Neuronal stem cell (in vitro differentiated cells): ENCODE measurements at regions not wholly inside any gene's neighbourhood (a gene's known extent, or its start where the extent isn't known, plus 50 kb on each side); places are given as distances from the start of the nearest gene placed in this dataset.

Source experiments
- DNase-seq: peaks from one replicate; pipeline ENCODE4 v3.0.0-alpha.2; 2013; ENCODE audit warnings: low spot score
- H2AFZ ChIP-seq: one replicate; pipeline ENCODE4 v1.6.1; 2013; ENCODE audit warnings: mild to moderate bottlenecking, low read length, inconsistent platforms
- H2AK5ac ChIP-seq: 2 replicates; pipeline ENCODE4 v1.6.1; 2013; ENCODE audit warnings: low read depth, mild to moderate bottlenecking, inconsistent platforms, low read length, moderate library complexity, mixed read lengths
- H2BK120ac ChIP-seq: 2 replicates; pipeline ENCODE4 v1.6.1; 2013; ENCODE audit warnings: low read depth, mild to moderate bottlenecking, inconsistent platforms, low read length, moderate library complexity, mixed read lengths
- H2BK12ac ChIP-seq: one replicate; pipeline ENCODE4 v1.6.1; 2013; ENCODE audit warnings: low read length, inconsistent platforms
- H2BK15ac ChIP-seq: 2 replicates; pipeline ENCODE4 v1.6.1; 2013; ENCODE audit warnings: mild to moderate bottlenecking, low read length, inconsistent platforms, mixed read lengths
- H2BK5ac ChIP-seq: one replicate; pipeline ENCODE4 v1.6.1; 2013; ENCODE audit warnings: inconsistent platforms, mild to moderate bottlenecking, low read length, moderate library complexity
- H3K14ac ChIP-seq: one replicate; pipeline ENCODE4 v1.6.1; 2013; ENCODE audit warnings: low read length, inconsistent platforms
- H3K18ac ChIP-seq: 2 replicates; pipeline ENCODE4 v1.6.1; 2013; ENCODE audit warnings: low read length, inconsistent platforms
- H3K23ac ChIP-seq: 2 replicates; pipeline ENCODE4 v1.6.1; 2013; ENCODE audit warnings: low read depth, mild to moderate bottlenecking, mixed read lengths, low read length, inconsistent platforms; ENCODE audit not compliant: poor library complexity
- H3K27ac ChIP-seq: replicated peaks from 3 replicates; pipeline ENCODE4 v1.5.1; 2013; ENCODE audit warnings: low read length, inconsistent platforms
- H3K27me3 ChIP-seq, 3 experiments: 2 replicates each; pipeline ENCODE4 v1.6.1; 2013; ENCODE audit warnings: low read length in 3 of 3, mild to moderate bottlenecking in 2 of 3, inconsistent platforms in 1 of 3, low read depth in 1 of 3, mixed read lengths in 1 of 3, moderate library complexity in 1 of 3; ENCODE audit not compliant: control insufficient read depth in 3 of 3, insufficient read depth in 3 of 3
- H3K36me3 ChIP-seq, 2 donors: replicated peaks in 1 of 2; 2 replicates each; pipeline ENCODE4 v1.6.1; 2013; ENCODE audit warnings: low read length in 2 of 2; ENCODE audit not compliant: control insufficient read depth in 2 of 2, insufficient read depth in 2 of 2
- H3K4ac ChIP-seq: 2 replicates; pipeline ENCODE4 v1.6.1; 2013; ENCODE audit warnings: inconsistent platforms, mild to moderate bottlenecking, low read length, moderate library complexity
- H3K4me1 ChIP-seq, 2 donors: 1 replicate in 1 of 2; 2 replicates in 1 of 2; pipeline ENCODE4 v1.6.1; 2013; ENCODE audit warnings: low read length in 2 of 2, low read depth in 1 of 2; ENCODE audit not compliant: control insufficient read depth in 2 of 2, insufficient read depth in 1 of 2
- H3K4me2 ChIP-seq: one replicate; pipeline ENCODE4 v1.6.1; 2013; ENCODE audit warnings: mild to moderate bottlenecking, low read length, inconsistent platforms; ENCODE audit not compliant: insufficient read depth, poor library complexity, severe bottlenecking
- H3K4me3 ChIP-seq, 2 donors: 2 replicates each; pipeline ENCODE4 v1.5.1; 2013; ENCODE audit warnings: low read length in 2 of 2, mild to moderate bottlenecking in 2 of 2, inconsistent platforms in 1 of 2, moderate library complexity in 1 of 2
- H3K79me1 ChIP-seq: one replicate; pipeline ENCODE4 v1.6.1; 2013; ENCODE audit warnings: low read depth, mild to moderate bottlenecking, inconsistent platforms, low read length, moderate library complexity
- H3K9ac ChIP-seq: one replicate; pipeline ENCODE4 v1.6.1; 2013; ENCODE audit warnings: mild to moderate bottlenecking, low read depth, low read length, inconsistent platforms; ENCODE audit not compliant: poor library complexity
- H3K9me3 ChIP-seq, 2 donors: replicated peaks in 1 of 2; 2 replicates each; pipeline versions ENCODE3 to v1.6.1; 2013; ENCODE audit warnings: low read length in 2 of 2, mild to moderate bottlenecking in 2 of 2, inconsistent platforms in 1 of 2, low read depth in 1 of 2, mixed read lengths in 1 of 2, moderate library complexity in 1 of 2; ENCODE audit not compliant: control insufficient read depth in 2 of 2, insufficient read depth in 1 of 2
- H4K8ac ChIP-seq: one replicate; pipeline ENCODE4 v1.6.1; 2013; ENCODE audit warnings: low read depth, mild to moderate bottlenecking, inconsistent platforms, low read length, moderate library complexity
- H4K91ac ChIP-seq: one replicate; pipeline ENCODE4 v1.6.1; 2013; ENCODE audit warnings: low read length, low read depth, mild to moderate bottlenecking, inconsistent platforms; ENCODE audit not compliant: poor library complexity
- WGBS, 2 donors: extraction: QIAGEN DNeasy Blood & Tissue Kit; methylation state at CpG; one replicate each; pipeline ENCODE4 v1.1.7; 2013; ENCODE audit warnings: missing lambda C conversion rate in 2 of 2, mixed read lengths in 1 of 2; ENCODE audit not compliant: insufficient read length in 2 of 2, insufficient replicate concordance in 1 of 2; ENCODE audit errors: extremely low coverage in 2 of 2; 5-methylcytosine and 5-hydroxymethylcytosine counted together

DNA sequence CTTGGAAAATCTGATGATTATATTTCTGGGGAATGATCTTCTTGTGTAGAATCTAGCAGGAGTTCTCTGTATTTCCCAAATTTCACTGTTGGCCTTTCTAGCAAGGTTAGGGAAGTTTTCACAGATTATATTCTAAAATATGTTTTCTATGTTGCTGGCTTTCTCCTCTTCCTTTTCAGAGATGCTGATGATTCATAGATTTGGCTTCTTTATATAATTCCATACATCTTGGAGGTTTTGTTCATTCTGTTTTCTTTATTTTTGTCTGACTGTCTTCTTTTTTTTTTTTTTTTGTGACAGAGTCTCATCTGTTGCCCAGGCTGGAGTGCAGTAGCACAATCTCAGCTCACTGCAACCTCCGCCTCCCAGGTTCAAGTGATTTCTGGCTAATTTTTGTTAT lies 957.9 kb upstream of the SLIT2 start:
- H3K36me3 ChIP-seq: no peaks in the 10 kb centered on the region
- no peaks in the 10 kb centered on the region for H3K79me1 ChIP-seq
- H2BK120ac ChIP-seq: no peak overlapping the region
- H3K9ac ChIP-seq: no peak overlapping the region
- DNase-seq: no peak
- no peak overlapping the region for H2AFZ ChIP-seq
- H3K4ac ChIP-seq: no peak overlapping the region
- peaks cover 0 to 14% of the 10 kb centered on the region in 2 donors for H3K9me3 ChIP-seq
- no peak overlapping the region for H2BK15ac ChIP-seq
- H3K14ac ChIP-seq: no peak overlapping the region
- no peak overlapping the region for H4K8ac ChIP-seq
- no peak overlapping the region for H2BK5ac ChIP-seq
- no peak overlapping the region for H3K27ac ChIP-seq
- no peaks in the 10 kb centered on the region for H3K4me1 ChIP-seq
- no peak overlapping the region for H3K23ac ChIP-seq
- H3K18ac ChIP-seq: no peak overlapping the region
- no peak overlapping the region for H2BK12ac ChIP-seq
- H3K4me2 ChIP-seq: no peak overlapping the region
- no peaks in the 10 kb centered on the region for H3K27me3 ChIP-seq
- H3K4me3 ChIP-seq: no peak overlapping the region
- no CpG with 5 or more reads among the region's 1 CpG for WGBS, 2 donors
- no peak overlapping the region for H4K91ac ChIP-seq
- no peak overlapping the region for H2AK5ac ChIP-seq

DNA sequence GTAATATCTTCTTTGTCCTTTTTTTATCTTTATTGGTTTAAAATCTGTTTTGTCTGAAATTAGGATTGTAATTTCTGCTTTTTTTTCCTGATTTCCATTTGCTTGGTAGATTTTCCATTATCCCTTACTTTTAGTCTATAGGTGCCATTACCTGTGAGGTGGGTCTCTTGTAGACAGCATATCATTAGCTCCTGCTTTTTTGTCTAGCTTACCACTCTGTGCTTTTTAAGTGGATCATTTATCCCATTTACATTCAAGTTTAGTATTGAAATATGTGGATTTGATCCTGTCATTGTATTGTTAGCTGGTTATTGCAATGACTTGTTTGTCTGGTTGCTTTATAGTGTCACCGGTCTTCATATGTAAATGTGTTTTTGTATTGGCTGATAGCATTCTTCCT lies 958.6 kb upstream of the SLIT2 start:
- no peak overlapping the region for H3K4me3 ChIP-seq
- H3K9ac ChIP-seq: no peak overlapping the region
- no peak overlapping the region for H3K4me2 ChIP-seq
- no peak overlapping the region for H3K27ac ChIP-seq
- no peak overlapping the region for H3K23ac ChIP-seq
- no peak overlapping the region for H3K14ac ChIP-seq
- no peak overlapping the region for H4K8ac ChIP-seq
- no peaks in the 10 kb centered on the region for H3K79me1 ChIP-seq
- H3K27me3 ChIP-seq: no peaks in the 10 kb centered on the region
- H2BK120ac ChIP-seq: no peak overlapping the region
- no peak overlapping the region for H3K4ac ChIP-seq
- no peak overlapping the region for H2BK12ac ChIP-seq
- H3K9me3 ChIP-seq: peaks cover 0 to 14% of the 10 kb centered on the region in 2 donors
- H2AK5ac ChIP-seq: no peak overlapping the region
- no peaks in the 10 kb centered on the region for H3K36me3 ChIP-seq
- WGBS, 2 donors: no CpG with 5 or more reads among the region's 1 CpG
- H2BK15ac ChIP-seq: no peak overlapping the region
- no peak for DNase-seq
- H3K18ac ChIP-seq: no peak overlapping the region
- H2BK5ac ChIP-seq: no peak overlapping the region
- H2AFZ ChIP-seq: no peak overlapping the region
- no peaks in the 10 kb centered on the region for H3K4me1 ChIP-seq
- H4K91ac ChIP-seq: no peak overlapping the region

DNA sequence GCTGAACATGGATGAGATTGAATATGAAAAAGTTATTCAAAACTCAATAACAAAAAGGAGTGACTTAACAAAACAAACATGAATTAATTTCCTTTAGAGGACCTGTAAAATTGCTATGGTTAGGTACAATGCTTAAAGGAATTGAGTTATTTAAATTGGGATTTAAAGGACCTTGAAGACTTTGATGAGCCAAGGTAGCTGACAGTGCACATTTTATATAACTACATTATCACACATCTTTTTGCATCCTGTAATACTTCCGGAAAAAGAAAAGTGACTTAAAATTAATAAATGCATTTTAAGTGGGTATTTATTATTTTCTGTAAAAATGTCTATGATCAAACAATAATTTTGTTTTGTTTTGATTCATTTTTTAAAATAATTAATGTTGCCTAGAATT lies 964.8 kb upstream of the SLIT2 start:
- no peak overlapping the region for H4K8ac ChIP-seq
- WGBS, 2 donors: no CpG with 5 or more reads among the region's 1 CpG
- no peak overlapping the region for H2AK5ac ChIP-seq
- H2BK12ac ChIP-seq: no peak overlapping the region
- DNase-seq: no peak
- H3K4me2 ChIP-seq: no peak overlapping the region
- peaks cover 0 to 13% of the 10 kb centered on the region in 2 donors for H3K9me3 ChIP-seq
- H2BK15ac ChIP-seq: no peak overlapping the region
- no peak overlapping the region for H4K91ac ChIP-seq
- H3K18ac ChIP-seq: no peak overlapping the region
- no peak overlapping the region for H3K14ac ChIP-seq
- H3K23ac ChIP-seq: no peak overlapping the region
- no peaks in the 10 kb centered on the region for H3K27me3 ChIP-seq
- H3K9ac ChIP-seq: no peak overlapping the region
- no peak overlapping the region for H2AFZ ChIP-seq
- H3K79me1 ChIP-seq: no peaks in the 10 kb centered on the region
- H2BK5ac ChIP-seq: no peak overlapping the region
- H3K4me3 ChIP-seq: no peak overlapping the region
- H2BK120ac ChIP-seq: no peak overlapping the region
- H3K27ac ChIP-seq: no peak overlapping the region
- H3K4me1 ChIP-seq: no peaks in the 10 kb centered on the region
- no peak overlapping the region for H3K4ac ChIP-seq
- no peaks in the 10 kb centered on the region for H3K36me3 ChIP-seq

DNA sequence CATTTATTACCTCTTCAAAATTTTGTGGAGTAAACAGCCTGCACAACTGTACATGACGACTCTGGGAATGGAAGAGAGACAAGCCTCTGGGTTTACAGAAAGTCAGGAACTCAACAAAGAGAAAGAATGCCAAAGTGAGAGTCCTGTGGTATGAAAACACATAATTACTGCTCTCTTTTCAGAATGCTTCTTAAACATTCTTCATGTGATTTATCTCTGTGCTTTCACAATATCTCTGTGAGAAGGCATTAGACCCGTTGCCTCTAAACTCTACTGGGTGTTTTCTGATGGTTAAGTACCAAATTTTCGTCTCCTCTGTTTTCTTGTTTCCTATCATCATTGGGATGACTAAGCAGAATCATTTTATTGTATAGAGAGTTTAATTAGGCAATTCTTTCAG lies 966.6 kb upstream of the SLIT2 start:
- H3K14ac ChIP-seq: no peak overlapping the region
- H4K8ac ChIP-seq: no peak overlapping the region
- WGBS, 2 donors: no CpG with 5 or more reads among the region's 3 CpGs
- H4K91ac ChIP-seq: no peak overlapping the region
- no peak for DNase-seq
- no peak overlapping the region for H3K27ac ChIP-seq
- H3K4me3 ChIP-seq: no peak overlapping the region
- no peaks in the 10 kb centered on the region for H3K27me3 ChIP-seq
- peaks cover 0 to 21% of the 10 kb centered on the region in 2 donors for H3K9me3 ChIP-seq
- H3K4me2 ChIP-seq: no peak overlapping the region
- no peak overlapping the region for H2AK5ac ChIP-seq
- H2BK120ac ChIP-seq: no peak overlapping the region
- no peak overlapping the region for H3K4ac ChIP-seq
- H2BK5ac ChIP-seq: no peak overlapping the region
- H3K23ac ChIP-seq: no peak overlapping the region
- no peaks in the 10 kb centered on the region for H3K4me1 ChIP-seq
- no peak overlapping the region for H2AFZ ChIP-seq
- H3K36me3 ChIP-seq: no peaks in the 10 kb centered on the region
- H3K9ac ChIP-seq: no peak overlapping the region
- no peak overlapping the region for H3K18ac ChIP-seq
- H2BK12ac ChIP-seq: no peak overlapping the region
- no peak overlapping the region for H2BK15ac ChIP-seq
- no peaks in the 10 kb centered on the region for H3K79me1 ChIP-seq
